OCI-LY7 (cell line): ENCODE measurements at regions not wholly inside any gene's neighbourhood (a gene's known extent, or its start where the extent isn't known, plus 50 kb on each side); places are given as distances from the start of the nearest gene placed in this dataset.
"Not testable (repeated sequence)": the region's sequence is repeated elsewhere in the genome, so short reads cannot be mapped to it uniquely, and the experiment has no call there.

Experiments used
- BruUV-seq: library from RNA; stranded (reverse); fragments of 400-500 nt; replicated peaks from 2 replicates; lab custom pipeline; 2021; lab: Mats Ljungman, UMichigan
- CTCF ChIA-PET: fragments of 300-600 bp; sonication (Branson Sonifier 250); formaldehyde crosslinking; loops from one replicate; lab custom pipeline; 2022; ENCODE audit warnings: antibody characterized with exemption; ENCODE audit not compliant: unreplicated experiment; lab: Charles Lee
- POLR2A ChIA-PET: fragments of 300-600 bp; sonication (Branson Sonifier 250); formaldehyde crosslinking; loops from one replicate; lab custom pipeline; 2022; ENCODE audit warnings: antibody characterized with exemption; lab: Charles Lee
- DNase-seq: peaks from one replicate; pipeline ENCODE4 v3.0.0-alpha.2; 2015; ENCODE audit warnings: low spot score
- H2AFZ ChIP-seq: fragments of 200-600 bp; sonication (generic), shearing (Covaris generic); 2 replicates; pipeline ENCODE4 v1.6.1; 2014; ENCODE audit warnings: mild to moderate bottlenecking, antibody characterized with exemption, low read length, moderate library complexity
- H3K27ac ChIP-seq: fragments of 200-600 bp; sonication (generic); 2 replicates; pipeline ENCODE4 v1.5.1; 2014; ENCODE audit warnings: mixed run types, low read depth, mild to moderate bottlenecking, moderate library complexity, low read length, inconsistent platforms; ENCODE audit not compliant: poor library complexity, severe bottlenecking
- H3K36me3 ChIP-seq: fragments of 200-600 bp; sonication (generic); 2 replicates; pipeline ENCODE4 v1.6.1; 2014; ENCODE audit warnings: mild to moderate bottlenecking, antibody characterized with exemption, low read length, moderate library complexity, mixed read lengths; ENCODE audit not compliant: insufficient read depth
- H3K4me1 ChIP-seq: fragments of 200-600 bp; sonication (generic); 2 replicates; pipeline ENCODE4 v1.5.1; 2014; ENCODE audit warnings: mild to moderate bottlenecking, low read length; ENCODE audit not compliant: insufficient read depth, poor library complexity, severe bottlenecking
- H3K4me2 ChIP-seq: fragments of 200-600 bp; sonication (generic); 2 replicates; pipeline ENCODE4 v1.6.1; 2014; ENCODE audit warnings: mild to moderate bottlenecking, low read length
- H3K4me3 ChIP-seq: fragments of 200-600 bp; sonication (generic); 2 replicates; pipeline ENCODE4 v1.5.1; 2014; ENCODE audit warnings: mild to moderate bottlenecking, low read depth, low read length; ENCODE audit not compliant: poor library complexity, severe bottlenecking
- H3K79me2 ChIP-seq: fragments of 200-600 bp; sonication (generic); 2 replicates; pipeline ENCODE4 v1.6.1; 2016; ENCODE audit warnings: low read depth, mild to moderate bottlenecking, low read length, moderate library complexity, mixed read lengths; ENCODE audit not compliant: insufficient read depth
- H3K9me2 ChIP-seq: fragments of 200-600 bp; sonication (generic); 2 replicates; pipeline ENCODE4 v1.6.1; 2016; ENCODE audit warnings: mild to moderate bottlenecking, low read length, mixed read lengths; ENCODE audit not compliant: insufficient read depth
- H3K9me3 ChIP-seq: fragments of 200-600 bp; sonication (generic); 2 replicates; pipeline ENCODE4 v1.6.1; 2014; ENCODE audit warnings: mild to moderate bottlenecking, mixed run types, low read length, mixed read lengths
- H4K20me1 ChIP-seq: fragments of 200-600 bp; sonication (generic); 2 replicates; pipeline ENCODE4 v1.6.1; 2014; ENCODE audit warnings: mild to moderate bottlenecking, antibody characterized with exemption, low read length, moderate library complexity, mixed read lengths; ENCODE audit not compliant: insufficient read depth
- CTCF ChIP-seq: fragments of 200-600 bp; sonication (generic); conservative IDR thresholded peaks from 2 replicates; pipeline ENCODE4 v1.5.1; 2014; ENCODE audit warnings: mild to moderate bottlenecking, antibody characterized with exemption, low read length, moderate library complexity, mixed read lengths
- EZH2phosphoT487 ChIP-seq: fragments of 200-600 bp; sonication (generic); IDR thresholded peaks from 2 replicates; pipeline ENCODE4 v1.6.1; 2018; ENCODE audit warnings: low read depth, borderline replicate concordance, mild to moderate bottlenecking, mixed run types, antibody characterized with exemption, low read length, moderate library complexity, mixed read lengths
- intact Hi-C: fragments of 100-400 bp; cut with micrococcal nuclease; formaldehyde crosslinking; loops from one replicate; pipeline ENCODE4 v1.10.0; 2022; ENCODE audit not compliant: unreplicated experiment

GRCh38 chr3:44028-44676 is 152.4 kb upstream of the CHL1 start:
- Histone ChIP-seq H3K27ac (no peak overlapping the region), H2AFZ (no peak overlapping the region), H4K20me1 (no peaks in the 10 kb centered on the region), H3K4me3 (no peak overlapping the region), H3K4me1 (no peaks in the 10 kb centered on the region), H3K9me3 (no peaks in the 10 kb centered on the region), H3K9me2 (no peaks in the 10 kb centered on the region), H3K79me2 (no peaks in the 10 kb centered on the region), H3K4me2 (no peak overlapping the region), H3K36me3 (no peaks in the 10 kb centered on the region)
- no peak for DNase-seq
- TF ChIP-seq CTCF (no peak), EZH2phosphoT487 (no peak)
- CTCF ChIA-PET = no interaction called here
- intact Hi-C loops = no loop called here
- no TSS peak for BruUV-seq
- POLR2A ChIA-PET = interaction anchor here (1.0 kb wide), 1 partner anchor 22 kb away, joined by 3 read pairs; no protein-coding TSS in a partner anchor

DNA sequence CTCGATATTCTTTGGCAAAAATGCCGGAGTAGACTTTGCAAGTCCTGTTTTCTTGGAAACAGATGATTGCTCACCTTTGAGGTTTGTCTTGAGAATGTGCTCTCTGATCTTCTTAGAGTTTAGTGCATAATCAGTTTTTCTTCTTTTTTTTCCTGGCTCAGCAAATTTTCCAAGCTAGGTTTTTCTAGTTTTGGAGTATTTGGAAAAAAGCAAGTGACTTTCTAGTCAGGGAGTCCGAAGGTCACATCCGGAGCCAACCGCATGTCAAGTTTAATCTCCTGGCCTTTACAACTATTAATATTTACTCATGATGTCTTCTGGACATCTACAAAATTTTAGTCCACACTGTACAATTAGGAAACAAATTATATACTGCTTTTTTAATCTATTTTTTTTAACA is 151.6 kb upstream of the CHL1 start:
- CTCF ChIA-PET, DNase-seq, H4K20me1 ChIP-seq, H3K9me2 ChIP-seq, intact Hi-C loops, H3K4me3 ChIP-seq, H3K79me2 ChIP-seq, BruUV-seq, H3K9me3 ChIP-seq, H3K4me1 ChIP-seq, H3K36me3 ChIP-seq, H3K27ac ChIP-seq, H2AFZ ChIP-seq, H3K4me2 ChIP-seq: not testable (repeated sequence)
- POLR2A ChIA-PET = interaction anchor here (1.0 kb wide), 1 partner anchor 23 kb away, joined by 3 read pairs; no protein-coding TSS in a partner anchor

DNA sequence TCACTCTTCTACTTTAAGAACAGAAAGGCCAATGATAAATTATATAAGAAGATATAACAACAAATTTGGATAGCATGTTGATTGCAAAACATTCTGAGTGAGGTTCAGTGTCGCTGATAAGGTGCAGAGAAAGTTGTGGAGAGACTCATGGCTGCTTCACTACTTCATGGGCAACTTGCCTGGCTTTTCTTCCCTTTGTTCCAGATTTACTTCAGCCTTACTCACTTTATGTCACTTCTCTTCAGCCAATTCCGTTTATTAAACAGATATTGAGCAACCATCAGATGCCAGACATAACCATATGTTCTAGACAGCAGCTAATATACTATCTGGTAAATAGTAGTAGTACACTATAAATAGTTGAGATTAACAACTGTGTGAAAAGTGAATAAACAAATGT is 150.0 kb upstream of the CHL1 start:
- Histone ChIP-seq H3K9me3 (no peaks in the 10 kb centered on the region), H4K20me1 (no peaks in the 10 kb centered on the region), H3K4me1 (no peaks in the 10 kb centered on the region), H3K4me2 (no peak overlapping the region), H3K27ac (no peak overlapping the region), H3K79me2 (no peaks in the 10 kb centered on the region), H3K36me3 (no peaks in the 10 kb centered on the region), H3K4me3 (no peak overlapping the region), H2AFZ (no peak overlapping the region), H3K9me2 (no peaks in the 10 kb centered on the region)
- CTCF ChIA-PET = no interaction called here
- BruUV-seq = no TSS peak
- POLR2A ChIA-PET = no interaction called here
- no peak for DNase-seq
- intact Hi-C loops = no loop called here
- TF ChIP-seq EZH2phosphoT487 = no peak
- TF ChIP-seq CTCF = no peak

GRCh38 chr3:53441-53840 is 143.1 kb upstream of the CHL1 start:
- BruUV-seq, DNase-seq, H3K4me1 ChIP-seq, H3K9me3 ChIP-seq, H3K4me2 ChIP-seq, H4K20me1 ChIP-seq, H3K36me3 ChIP-seq, intact Hi-C loops, H3K4me3 ChIP-seq, H3K9me2 ChIP-seq, POLR2A ChIA-PET, H2AFZ ChIP-seq, H3K27ac ChIP-seq, H3K79me2 ChIP-seq, CTCF ChIA-PET: not testable (repeated sequence)
